ENCODE measurements at regions not wholly inside any gene's neighbourhood (a gene's known extent, or its start where the extent isn't known, plus 50 kb on each side); places are given as distances from the start of the nearest gene placed in this dataset.

DNA sequence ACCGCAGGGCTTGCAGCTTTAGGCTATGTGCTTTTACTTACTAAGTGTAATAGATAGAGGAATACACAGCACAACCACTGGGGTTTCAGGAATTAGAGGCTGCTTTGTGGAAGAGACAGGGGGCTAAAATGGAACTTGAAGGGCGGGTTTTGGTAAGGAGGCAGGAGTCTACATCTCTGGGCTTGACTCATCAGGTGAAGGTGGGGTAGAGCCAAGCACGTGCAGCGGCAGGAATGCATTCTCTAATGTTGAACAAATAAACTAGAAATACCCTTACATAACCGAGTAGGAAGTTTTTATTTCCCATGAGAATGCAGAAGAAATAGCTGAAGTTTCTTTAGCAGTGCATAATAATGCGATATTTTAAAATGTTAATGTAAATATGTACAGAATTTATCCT is 673.8 kb upstream of the SALL3 start:
- no peaks in the 10 kb centered on the region for H3K79me2 ChIP-seq (ENCODE audit: control insufficient read depth, low read length)
- no peak overlapping the region for H3K4me3 ChIP-seq (ENCODE audit: low read length)
- H3K27ac ChIP-seq (ENCODE audit: low read depth, low read length) = no peak overlapping the region
- no peak for TF ChIP-seq EZH2phosphoT487 (IDR thresholded peaks at IDR 0.05; ENCODE audit: borderline replicate concordance, low read length)
- no peak for TF ChIP-seq CTCF (IDR thresholded peaks at IDR 0.05; ENCODE audit: low read depth, low read length, poor library complexity, severe bottlenecking)
- H3F3A ChIP-seq (ENCODE audit: control insufficient read depth, insufficient read depth) = no peaks in the 10 kb centered on the region
- no peaks in the 10 kb centered on the region for H3K27me3 ChIP-seq (ENCODE audit: control insufficient read depth, low read length)
- no peaks in the 10 kb centered on the region for H3K36me3 ChIP-seq (ENCODE audit: control insufficient read depth, low read length)
- H3K4me2 ChIP-seq (ENCODE audit: low read length) = no peak overlapping the region
- no peaks in the 10 kb centered on the region for H3K9me3 ChIP-seq (ENCODE audit: control insufficient read depth, insufficient read depth, low read length)
- no peaks in the 10 kb centered on the region for H4K20me1 ChIP-seq (ENCODE audit: control insufficient read depth, insufficient read depth, low read depth, low read length)
- H3K9me2 ChIP-seq (replicated peaks; ENCODE audit: control insufficient read depth, low read length) = no peaks in the 10 kb centered on the region
- H3K4me1 ChIP-seq (ENCODE audit: control insufficient read depth, low read length) = no peaks in the 10 kb centered on the region

- Histone ChIP-seq H3K4me2 (ENCODE audit: low read length) (no peak overlapping the region), H3K4me1 (ENCODE audit: control insufficient read depth, low read length) (no peaks in the 10 kb centered on the region), H3K4me3 (ENCODE audit: low read length) (no peak overlapping the region), H3K27me3 (ENCODE audit: control insufficient read depth, low read length) (no peaks in the 10 kb centered on the region), H4K20me1 (ENCODE audit: control insufficient read depth, insufficient read depth, low read depth, low read length) (no peaks in the 10 kb centered on the region), H3K9me3 (ENCODE audit: control insufficient read depth, insufficient read depth, low read length) (no peaks in the 10 kb centered on the region; the same call in 1 of the 2 replicates), H3K27ac (ENCODE audit: low read depth, low read length) (no peak overlapping the region), H3F3A (ENCODE audit: control insufficient read depth, insufficient read depth) (no peaks in the 10 kb centered on the region), H3K79me2 (ENCODE audit: control insufficient read depth, low read length) (no peaks in the 10 kb centered on the region), H3K36me3 (ENCODE audit: control insufficient read depth, low read length) (no peaks in the 10 kb centered on the region), H3K9me2 (replicated peaks; ENCODE audit: control insufficient read depth, low read length) (no peaks in the 10 kb centered on the region)
- TF ChIP-seq CTCF (IDR thresholded peaks at IDR 0.05; ENCODE audit: low read depth, low read length, poor library complexity, severe bottlenecking) = no peak
- no peak for TF ChIP-seq EZH2phosphoT487 (IDR thresholded peaks at IDR 0.05; ENCODE audit: borderline replicate concordance, low read length)
Observed at GRCh38 chr18:78309307-78309706, 670.3 kb upstream of the SALL3 start.

DNA sequence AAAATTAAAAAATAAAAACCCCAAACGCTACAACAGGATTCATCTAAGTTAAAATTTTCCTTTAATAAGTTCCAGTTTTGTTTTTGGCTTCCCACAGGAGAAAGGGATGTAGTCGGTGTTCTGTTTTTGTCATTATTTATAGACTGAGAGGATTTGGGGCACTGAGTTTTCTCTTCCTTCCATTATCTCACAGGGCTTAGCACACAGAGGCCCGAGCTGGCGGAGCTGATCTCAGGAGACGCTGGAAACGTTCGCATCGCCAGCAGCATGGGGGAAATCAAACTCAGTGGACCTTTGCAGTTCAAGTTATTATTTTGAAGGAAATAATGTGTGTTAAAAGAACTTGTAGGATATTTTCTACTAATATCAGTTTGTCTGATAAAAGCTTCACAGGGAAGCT is 669.7 kb upstream of the SALL3 start:
- no peak overlapping the region for H3K27ac ChIP-seq (ENCODE audit: low read depth, low read length)
- H3K9me3 ChIP-seq (ENCODE audit: control insufficient read depth, insufficient read depth, low read length) = no peaks in the 10 kb centered on the region; the same call in 1 of the 2 replicates
- H4K20me1 ChIP-seq (ENCODE audit: control insufficient read depth, insufficient read depth, low read depth, low read length) = no peaks in the 10 kb centered on the region
- TF ChIP-seq EZH2phosphoT487 (IDR thresholded peaks at IDR 0.05; ENCODE audit: borderline replicate concordance, low read length) = no peak
- TF ChIP-seq CTCF (IDR thresholded peaks at IDR 0.05; ENCODE audit: low read depth, low read length, poor library complexity, severe bottlenecking) = no peak
- no peaks in the 10 kb centered on the region for H3K79me2 ChIP-seq (ENCODE audit: control insufficient read depth, low read length)
- no peaks in the 10 kb centered on the region for H3K36me3 ChIP-seq (ENCODE audit: control insufficient read depth, low read length)
- no peak overlapping the region for H3K4me3 ChIP-seq (ENCODE audit: low read length)
- no peaks in the 10 kb centered on the region for H3K9me2 ChIP-seq (replicated peaks; ENCODE audit: control insufficient read depth, low read length)
- no peak overlapping the region for H3K4me2 ChIP-seq (ENCODE audit: low read length)
- no peaks in the 10 kb centered on the region for H3K27me3 ChIP-seq (ENCODE audit: control insufficient read depth, low read length)
- no peaks in the 10 kb centered on the region for H3F3A ChIP-seq (ENCODE audit: control insufficient read depth, insufficient read depth)
- H3K4me1 ChIP-seq (ENCODE audit: control insufficient read depth, low read length) = no peaks in the 10 kb centered on the region

- Histone ChIP-seq H3K27ac (ENCODE audit: low read depth, low read length) (no peak overlapping the region), H3F3A (ENCODE audit: control insufficient read depth, insufficient read depth) (no peaks in the 10 kb centered on the region), H3K27me3 (ENCODE audit: control insufficient read depth, low read length) (no peaks in the 10 kb centered on the region), H3K9me2 (replicated peaks; ENCODE audit: control insufficient read depth, low read length) (no peaks in the 10 kb centered on the region), H4K20me1 (ENCODE audit: control insufficient read depth, insufficient read depth, low read depth, low read length) (no peaks in the 10 kb centered on the region), H3K4me3 (ENCODE audit: low read length) (no peak overlapping the region), H3K79me2 (ENCODE audit: control insufficient read depth, low read length) (no peaks in the 10 kb centered on the region), H3K36me3 (ENCODE audit: control insufficient read depth, low read length) (no peaks in the 10 kb centered on the region), H3K4me2 (ENCODE audit: low read length) (no peak overlapping the region), H3K9me3 (ENCODE audit: control insufficient read depth, insufficient read depth, low read length) (no peaks in the 10 kb centered on the region), H3K4me1 (ENCODE audit: control insufficient read depth, low read length) (no peaks in the 10 kb centered on the region)
- TF ChIP-seq EZH2phosphoT487 (IDR thresholded peaks at IDR 0.05; ENCODE audit: borderline replicate concordance, low read length) (no peak), CTCF (IDR thresholded peaks at IDR 0.05; ENCODE audit: low read depth, low read length, poor library complexity, severe bottlenecking) (no peak)
Observed at GRCh38 chr18:78319264-78319663, 660.4 kb upstream of the SALL3 start.
